ENCODE measurements at regions not wholly inside any gene's neighbourhood (a gene's known extent, or its start where the extent isn't known, plus 50 kb on each side); places are given as distances from the start of the nearest gene placed in this dataset.

DNA sequence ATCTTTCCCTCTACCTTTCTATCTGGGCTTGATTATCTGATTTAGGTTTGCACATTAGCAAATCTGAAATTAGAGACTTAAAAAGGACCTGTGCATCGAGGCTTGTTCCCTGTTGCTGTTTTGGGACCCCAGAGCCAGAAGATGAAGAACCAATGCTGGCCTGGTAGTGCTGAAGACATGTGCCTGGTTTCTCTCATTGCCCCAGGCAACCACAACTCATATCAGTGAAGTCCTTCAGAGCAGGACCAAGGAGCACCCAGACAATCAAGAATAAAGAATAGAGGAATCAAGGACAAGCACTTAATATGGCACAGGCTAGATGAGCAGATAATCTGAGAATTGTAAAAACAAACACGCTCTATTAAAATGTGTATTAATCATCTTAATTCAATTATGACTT, 362.7 kb downstream of the DMRTA1 start:
- no peak for TF ChIP-seq CTCF (IDR thresholded peaks at IDR 0.05)
- no peak for TF ChIP-seq ZFX (IDR thresholded peaks at IDR 0.05; ENCODE audit: borderline replicate concordance)
